ENCODE measurements at regions not wholly inside any gene's neighbourhood (a gene's known extent, or its start where the extent isn't known, plus 50 kb on each side); places are given as distances from the start of the nearest gene placed in this dataset.

- H3K79me2 ChIP-seq (ENCODE audit: low read depth) = no peaks in the 10 kb centered on the region
- H3K27ac ChIP-seq = no peak overlapping the region
- no peaks in the 10 kb centered on the region for H3K9me3 ChIP-seq (ENCODE audit: low read depth)
- TF ChIP-seq EZH2 (IDR thresholded peaks at IDR 0.05) (no peak), CTCF (IDR thresholded peaks at IDR 0.05) (no peak), EZH2phosphoT487 (IDR thresholded peaks at IDR 0.05) (no peak)
- no peak overlapping the region for H3K9ac ChIP-seq
- DNase-seq (ENCODE audit: low spot score) = no peak
- H3K9me3 Mint-ChIP-seq = no peaks in the 10 kb centered on the region
- H3F3A ChIP-seq (ENCODE audit: low read depth) = no peaks in the 10 kb centered on the region
- peaks cover 3% of the 10 kb centered on the region for H3K4me1 Mint-ChIP-seq
- no peaks in the 10 kb centered on the region for H3K36me3 ChIP-seq
- H3K27me3 Mint-ChIP-seq (ENCODE audit: insufficient read depth, low read depth) = peaks cover 2% of the 10 kb centered on the region
- H3K27ac Mint-ChIP-seq = no peak overlapping the region
- H3K4me3 Mint-ChIP-seq = no peak overlapping the region
- H3K4me3 ChIP-seq = no peak overlapping the region
- H3K4me1 ChIP-seq = no peaks in the 10 kb centered on the region
- no peak overlapping the region for H3K4me2 ChIP-seq
- H3K27me3 ChIP-seq = no peaks in the 10 kb centered on the region
- H2AFZ ChIP-seq (replicated peaks) = no peak overlapping the region
- no peaks in the 10 kb centered on the region for H4K20me1 ChIP-seq (ENCODE audit: low read depth)
- H3K36me3 Mint-ChIP-seq = no peaks in the 10 kb centered on the region
Measured at GRCh38 chr18:37997695-37998094, 432.1 kb upstream of the CELF4 start.

GRCh38 chr18:37987901-37988300 lies 422.3 kb upstream of the CELF4 start:
- H2AFZ ChIP-seq (replicated peaks) = no peak overlapping the region
- H3K4me2 ChIP-seq = no peak overlapping the region
- no peaks in the 10 kb centered on the region for H3K79me2 ChIP-seq (ENCODE audit: low read depth)
- no peaks in the 10 kb centered on the region for H3K9me3 ChIP-seq (ENCODE audit: low read depth)
- peaks cover 4% of the 10 kb centered on the region for H3K27me3 ChIP-seq
- no peaks in the 10 kb centered on the region for H3K36me3 ChIP-seq
- Mint-ChIP-seq H3K36me3 (no peaks in the 10 kb centered on the region), H3K27ac (no peak overlapping the region), H3K9me3 (no peaks in the 10 kb centered on the region), H3K4me3 (no peak overlapping the region), H3K27me3 (ENCODE audit: insufficient read depth, low read depth) (peaks cover 3% of the 10 kb centered on the region), H3K4me1 (peaks cover 24% of the 10 kb centered on the region)
- H3K9ac ChIP-seq = no peak overlapping the region
- no peaks in the 10 kb centered on the region for H4K20me1 ChIP-seq (ENCODE audit: low read depth)
- peaks cover 15% of the 10 kb centered on the region for H3K4me1 ChIP-seq
- TF ChIP-seq EZH2phosphoT487 (IDR thresholded peaks at IDR 0.05) = no peak
- no peak for TF ChIP-seq CTCF (IDR thresholded peaks at IDR 0.05)
- TF ChIP-seq EZH2 (IDR thresholded peaks at IDR 0.05) = no peak
- no peaks in the 10 kb centered on the region for H3F3A ChIP-seq (ENCODE audit: low read depth)
- no peak overlapping the region for H3K27ac ChIP-seq
- no peak overlapping the region for H3K4me3 ChIP-seq
- DNase-seq (ENCODE audit: low spot score) = no peak

GRCh38 chr18:37986665-37987064 lies 421.1 kb upstream of the CELF4 start:
- H4K20me1 ChIP-seq (ENCODE audit: low read depth) = no peaks in the 10 kb centered on the region
- H3K27me3 Mint-ChIP-seq (ENCODE audit: insufficient read depth, low read depth) = peaks cover 3% of the 10 kb centered on the region
- no peak overlapping the region for H3K9ac ChIP-seq
- H3K27ac ChIP-seq = no peak overlapping the region
- H3K79me2 ChIP-seq (ENCODE audit: low read depth) = no peaks in the 10 kb centered on the region
- no peaks in the 10 kb centered on the region for H3K36me3 Mint-ChIP-seq
- H3K4me3 Mint-ChIP-seq = no peak overlapping the region
- no peak overlapping the region for H3K4me3 ChIP-seq
- no peaks in the 10 kb centered on the region for H3K9me3 ChIP-seq (ENCODE audit: low read depth)
- H3K27ac Mint-ChIP-seq = no peak overlapping the region
- H3F3A ChIP-seq (ENCODE audit: low read depth) = no peaks in the 10 kb centered on the region
- H2AFZ ChIP-seq (replicated peaks) = no peak overlapping the region
- peaks cover 4% of the 10 kb centered on the region for H3K27me3 ChIP-seq
- H3K4me2 ChIP-seq = no peak overlapping the region
- H3K9me3 Mint-ChIP-seq = no peaks in the 10 kb centered on the region
- TF ChIP-seq EZH2phosphoT487 (IDR thresholded peaks at IDR 0.05) (no peak), EZH2 (IDR thresholded peaks at IDR 0.05) (no peak), CTCF (IDR thresholded peaks at IDR 0.05) (no peak)
- H3K4me1 ChIP-seq = peaks cover 15% of the 10 kb centered on the region
- DNase-seq (ENCODE audit: low spot score) = no peak
- H3K4me1 Mint-ChIP-seq = peaks cover 24% of the 10 kb centered on the region
- H3K36me3 ChIP-seq = no peaks in the 10 kb centered on the region
